ENCODE measurements at regions not wholly inside any gene's neighbourhood (a gene's known extent, or its start where the extent isn't known, plus 50 kb on each side); places are given as distances from the start of the nearest gene placed in this dataset.

DNA sequence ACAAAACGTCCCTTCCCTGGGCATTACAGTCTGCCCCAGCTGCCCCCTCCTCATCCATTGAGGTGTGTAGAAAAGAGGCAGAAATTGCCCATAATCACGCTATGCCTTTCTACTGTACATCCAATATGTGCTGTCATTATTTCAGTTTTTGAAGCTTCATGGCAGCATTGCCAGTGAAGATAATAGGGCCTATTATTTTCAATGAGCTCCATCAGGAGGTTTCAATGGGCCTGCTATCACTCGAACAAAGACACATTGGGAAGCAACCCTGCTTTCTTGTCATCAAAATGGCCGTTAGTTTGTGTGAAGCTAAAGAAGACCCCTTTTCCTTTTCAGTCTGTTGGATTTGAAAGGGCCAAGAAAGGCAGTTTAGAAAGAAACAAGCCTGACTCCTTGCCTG, 653.8 kb downstream of the NOVA1 start:
- TF ChIP-seq, protein P1, sequence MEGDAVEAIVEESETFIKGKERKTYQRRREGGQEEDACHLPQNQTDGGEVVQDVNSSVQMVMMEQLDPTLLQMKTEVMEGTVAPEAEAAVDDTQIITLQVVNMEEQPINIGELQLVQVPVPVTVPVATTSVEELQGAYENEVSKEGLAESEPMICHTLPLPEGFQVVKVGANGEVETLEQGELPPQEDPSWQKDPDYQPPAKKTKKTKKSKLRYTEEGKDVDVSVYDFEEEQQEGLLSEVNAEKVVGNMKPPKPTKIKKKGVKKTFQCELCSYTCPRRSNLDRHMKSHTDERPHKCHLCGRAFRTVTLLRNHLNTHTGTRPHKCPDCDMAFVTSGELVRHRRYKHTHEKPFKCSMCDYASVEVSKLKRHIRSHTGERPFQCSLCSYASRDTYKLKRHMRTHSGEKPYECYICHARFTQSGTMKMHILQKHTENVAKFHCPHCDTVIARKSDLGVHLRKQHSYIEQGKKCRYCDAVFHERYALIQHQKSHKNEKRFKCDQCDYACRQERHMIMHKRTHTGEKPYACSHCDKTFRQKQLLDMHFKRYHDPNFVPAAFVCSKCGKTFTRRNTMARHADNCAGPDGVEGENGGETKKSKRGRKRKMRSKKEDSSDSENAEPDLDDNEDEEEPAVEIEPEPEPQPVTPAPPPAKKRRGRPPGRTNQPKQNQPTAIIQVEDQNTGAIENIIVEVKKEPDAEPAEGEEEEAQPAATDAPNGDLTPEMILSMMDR (conservative IDR thresholded peaks at IDR 0.05; ENCODE audit: low read depth, low read length) = no peak
- no peak for TF ChIP-seq POLR2A (IDR thresholded peaks at IDR 0.05; ENCODE audit: low read depth, low read length)
- no peak for TF ChIP-seq NFE2L2 (IDR thresholded peaks at IDR 0.05; ENCODE audit: low read depth, low read length)
- TF ChIP-seq RFX5 (IDR thresholded peaks at IDR 0.05; ENCODE audit: low read depth, low read length) = no peak
- TF ChIP-seq MXI1 (IDR thresholded peaks at IDR 0.05; ENCODE audit: borderline replicate concordance, low read depth, low read length) = no peak
- TF ChIP-seq SMC3 (IDR thresholded peaks at IDR 0.05; ENCODE audit: low read depth, low read length) = no peak
- no peak for TF ChIP-seq CHD1 (IDR thresholded peaks at IDR 0.05; ENCODE audit: low read depth, low read length)
- no peak for TF ChIP-seq RAD21 (IDR thresholded peaks at IDR 0.05; ENCODE audit: low read length)
